PC-9 (cell line): ENCODE measurements at regions not wholly inside any gene's neighbourhood (a gene's known extent, or its start where the extent isn't known, plus 50 kb on each side); places are given as distances from the start of the nearest gene placed in this dataset.

Experiments
- CTCF ChIP-seq: fragments of 200-600 bp; sonication (generic); conservative IDR thresholded peaks from 2 replicates; pipeline ENCODE4 v1.6.1; 2017; ENCODE audit warnings: mixed run types, antibody characterized with exemption, mild to moderate bottlenecking, moderate library complexity
- EZH2 ChIP-seq: fragments of 200-600 bp; sonication (generic); IDR thresholded peaks from 2 replicates; pipeline ENCODE4 v1.8.0; 2017; ENCODE audit warnings: antibody characterized with exemption, low read depth

DNA sequence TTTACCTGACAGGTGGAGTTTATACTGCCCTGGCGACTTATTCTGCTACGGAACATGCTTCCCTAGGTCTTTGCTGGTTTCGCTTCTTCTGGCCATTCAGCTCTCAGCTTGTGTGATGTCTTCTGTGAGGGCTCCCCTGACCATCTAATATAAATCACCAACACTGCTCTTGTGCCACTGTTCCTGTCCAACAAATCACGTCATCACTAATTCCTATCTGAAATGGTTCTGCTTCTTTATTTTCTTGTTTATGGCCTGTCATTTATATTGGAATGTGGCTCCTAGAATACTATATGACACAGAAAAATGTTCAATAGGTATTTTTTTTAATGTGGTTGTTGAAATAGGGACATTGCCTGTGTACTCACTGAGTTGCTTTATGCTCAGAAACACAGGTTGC is 171.5 kb downstream of the CD8B2 start:
- TF ChIP-seq CTCF (no peak), EZH2 (no peak)
